ENCODE measurements at regions not wholly inside any gene's neighbourhood (a gene's known extent, or its start where the extent isn't known, plus 50 kb on each side); places are given as distances from the start of the nearest gene placed in this dataset.

DNA sequence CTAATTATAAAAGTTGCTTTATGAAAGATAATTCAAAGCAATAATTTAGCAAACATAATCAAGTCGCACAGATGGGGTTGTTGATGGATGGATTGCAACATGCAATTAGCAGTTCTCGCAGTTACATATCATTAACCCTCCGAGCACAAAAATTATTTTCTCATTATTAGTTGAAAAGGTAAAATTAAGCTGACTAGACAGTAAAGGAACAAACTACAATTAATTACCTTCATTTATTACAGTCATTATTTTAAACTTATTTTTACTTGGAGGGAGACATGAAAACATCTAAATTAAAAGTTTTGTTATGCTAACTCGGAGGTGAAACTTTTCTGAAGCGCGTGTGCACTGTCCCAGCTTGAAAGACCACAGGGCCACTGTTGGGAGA is 146.9 kb downstream of the PHETA1 start:
- DNase-seq (ENCODE audit: low read depth in 3 of 3), result no peak

DNA sequence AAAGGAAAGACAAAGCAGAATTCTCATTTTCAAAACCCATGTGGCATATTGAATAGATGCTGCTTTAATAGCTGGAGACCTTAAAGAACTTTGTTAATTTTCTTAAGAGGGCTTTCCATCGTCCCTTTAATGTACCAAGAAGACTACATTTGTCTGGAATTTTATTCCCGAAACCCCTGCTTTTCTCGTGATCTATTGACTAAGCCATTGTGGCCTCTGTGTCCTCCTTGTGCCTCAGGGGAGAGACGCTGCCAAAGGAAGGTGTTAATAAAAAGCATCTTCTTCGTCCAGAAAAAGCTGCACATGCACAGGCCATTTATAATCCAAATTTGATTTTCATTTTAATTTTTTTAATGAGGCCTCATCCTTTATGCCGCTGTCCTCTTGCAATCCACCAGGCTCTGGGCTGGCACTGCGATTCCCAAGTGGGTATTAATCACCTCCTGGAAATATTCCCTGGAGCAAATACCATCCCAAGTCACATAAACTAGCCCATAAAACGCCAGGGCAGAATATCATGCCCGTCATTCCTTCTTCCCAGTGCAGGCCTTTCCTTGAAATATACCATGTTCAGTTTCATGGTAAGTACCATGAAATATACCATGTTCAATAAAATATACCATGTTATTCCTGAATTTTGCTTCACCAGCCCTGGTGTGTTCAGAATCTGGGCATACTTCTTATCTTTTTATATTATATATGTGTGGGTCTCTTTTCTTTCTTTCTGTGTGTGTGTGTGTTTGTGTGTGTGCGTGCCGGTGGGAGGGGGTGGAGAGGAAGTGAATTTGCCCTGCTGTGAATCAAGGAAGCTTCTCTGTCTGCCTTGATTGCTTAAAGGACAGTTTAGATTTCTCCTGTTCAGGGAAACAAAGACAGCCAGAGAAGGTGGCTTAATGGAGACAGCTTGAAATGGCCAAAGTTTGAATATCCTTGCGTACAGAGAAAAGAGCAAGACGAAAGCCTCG is 147.6 kb downstream of the PHETA1 start:
- DNase-seq (ENCODE audit: low read depth in 3 of 3), result no peak

DNA sequence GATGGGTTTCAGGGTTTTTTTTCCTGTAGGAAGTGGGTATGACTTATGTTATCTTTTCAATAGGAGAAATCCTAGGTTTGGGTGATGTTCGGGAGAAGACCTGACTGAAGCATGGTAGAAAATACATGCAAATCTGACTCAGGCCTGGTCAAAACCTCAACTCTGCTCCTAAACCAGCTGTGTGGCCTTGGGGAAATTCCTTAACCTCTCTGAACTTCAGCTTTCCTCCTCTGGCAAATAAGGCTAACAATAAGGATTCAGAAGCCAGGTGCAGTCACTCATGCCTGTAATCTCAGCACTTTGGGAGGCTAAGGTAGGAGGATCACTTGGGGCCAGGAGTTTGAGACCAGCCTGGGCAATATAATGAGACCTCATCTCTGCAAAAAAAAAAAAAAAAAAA is 148.5 kb downstream of the PHETA1 start:
- DNase-seq (ENCODE audit: low read depth in 3 of 3), result no peak

- DNase-seq (ENCODE audit: low read depth in 3 of 3), result no peak
Observed at GRCh38 chr12:111219440-111219839, 149.5 kb downstream of the PHETA1 start.

DNA sequence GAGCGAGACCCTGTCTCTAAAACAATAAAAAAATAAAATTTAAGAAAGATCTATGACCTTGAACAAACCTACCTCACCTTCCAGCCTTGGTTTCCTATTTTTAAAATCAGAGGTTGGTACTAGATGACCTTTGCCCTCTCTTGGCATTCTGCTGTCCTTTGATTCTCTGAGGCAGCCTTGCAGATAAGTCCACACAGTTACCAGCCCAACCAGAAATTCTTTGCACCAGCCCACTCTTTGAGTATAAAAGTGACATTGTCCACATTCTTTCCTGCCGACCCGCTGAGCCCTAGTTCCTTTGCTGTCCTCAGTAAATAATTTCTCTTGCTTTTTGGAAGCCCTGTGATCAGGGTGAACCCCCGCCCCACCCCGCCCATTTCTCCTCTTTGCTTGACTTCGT is 150.4 kb downstream of the PHETA1 start:
- no peak for DNase-seq (ENCODE audit: low read depth in 3 of 3)

DNA sequence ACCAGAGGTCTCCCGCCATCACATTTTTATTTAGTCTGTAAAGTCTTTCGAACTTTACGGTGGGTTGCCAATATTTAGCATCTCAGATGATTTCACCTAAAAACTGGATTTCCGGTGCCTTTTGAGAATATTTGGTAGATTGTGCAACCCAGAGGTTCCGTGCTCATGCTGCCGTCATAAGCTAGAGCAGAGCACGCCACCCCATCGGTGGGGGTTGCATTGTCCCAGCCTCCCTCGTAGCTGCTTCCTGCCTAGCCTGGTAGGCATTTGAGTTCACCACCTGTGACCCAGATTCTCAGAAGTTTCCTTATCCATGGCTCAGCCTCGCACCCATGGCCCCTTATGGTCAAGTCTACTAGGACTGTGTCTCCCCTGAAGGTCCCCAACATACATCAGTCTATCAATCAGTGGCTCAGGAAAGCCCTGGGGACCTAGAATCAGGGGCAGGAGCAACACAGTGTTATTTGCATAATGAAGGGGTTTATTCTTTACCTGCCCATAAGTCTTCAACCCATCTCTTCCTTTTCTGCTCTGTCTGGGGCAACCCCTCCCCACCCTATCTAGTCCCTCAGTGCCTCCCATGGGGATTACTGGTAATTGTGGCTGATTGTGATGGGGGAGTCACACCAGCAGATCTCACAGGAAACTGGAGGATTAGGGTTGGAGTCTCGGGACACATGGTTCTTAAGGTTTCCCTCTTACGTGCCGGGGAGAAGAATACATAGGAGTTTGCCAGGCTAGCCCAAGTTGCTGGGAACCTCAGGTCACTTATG is 152.3 kb downstream of the PHETA1 start:
- no peak for DNase-seq (ENCODE audit: low read depth in 3 of 3)

- DNase-seq (ENCODE audit: low read depth in 3 of 3), result no peak
Observed at GRCh38 chr12:111215881-111216280, 153.0 kb downstream of the PHETA1 start.

DNA sequence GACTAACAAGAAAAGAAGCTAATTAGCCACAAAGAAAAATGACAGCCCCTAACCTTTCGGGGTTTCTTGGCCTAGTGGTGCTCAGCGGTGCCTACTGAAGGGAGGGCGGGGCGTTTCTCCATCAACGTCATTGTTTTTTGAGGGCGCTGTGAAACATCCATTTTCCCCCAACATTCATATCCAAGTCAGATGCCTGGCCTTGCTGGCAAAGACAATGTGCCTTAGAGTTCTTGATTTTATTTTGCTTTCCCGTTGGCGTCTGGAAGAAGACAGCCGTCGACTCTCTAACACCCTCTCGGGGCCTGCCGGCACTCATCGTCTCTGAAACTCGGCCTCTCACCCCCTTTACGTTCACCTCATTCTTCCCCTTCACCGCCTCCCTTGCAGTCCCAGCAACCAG is 154.5 kb downstream of the PHETA1 start:
- no peak for DNase-seq (ENCODE audit: low read depth in 3 of 3)

- no peak for DNase-seq (ENCODE audit: low read depth in 3 of 3)
Observed at GRCh38 chr12:111213561-111213960, 155.3 kb downstream of the PHETA1 start.

GRCh38 chr12:111212814-111213456 is 156.0 kb downstream of the PHETA1 start:
- DNase-seq (ENCODE audit: low read depth in 3 of 3), result no peak

GRCh38 chr12:111211910-111212757 is 156.8 kb downstream of the PHETA1 start:
- no peak for DNase-seq (ENCODE audit: low read depth in 3 of 3)

- no peak for DNase-seq (ENCODE audit: low read depth in 3 of 3)
Observed at GRCh38 chr12:111209811-111210210, 159.1 kb downstream of the PHETA1 start.

- DNase-seq (ENCODE audit: low read depth in 3 of 3), result no peak
Observed at GRCh38 chr12:111207761-111208160, 161.1 kb downstream of the PHETA1 start.

GRCh38 chr12:111204788-111205241 is 164.1 kb downstream of the PHETA1 start:
- DNase-seq (ENCODE audit: low read depth in 3 of 3), result no peak

DNA sequence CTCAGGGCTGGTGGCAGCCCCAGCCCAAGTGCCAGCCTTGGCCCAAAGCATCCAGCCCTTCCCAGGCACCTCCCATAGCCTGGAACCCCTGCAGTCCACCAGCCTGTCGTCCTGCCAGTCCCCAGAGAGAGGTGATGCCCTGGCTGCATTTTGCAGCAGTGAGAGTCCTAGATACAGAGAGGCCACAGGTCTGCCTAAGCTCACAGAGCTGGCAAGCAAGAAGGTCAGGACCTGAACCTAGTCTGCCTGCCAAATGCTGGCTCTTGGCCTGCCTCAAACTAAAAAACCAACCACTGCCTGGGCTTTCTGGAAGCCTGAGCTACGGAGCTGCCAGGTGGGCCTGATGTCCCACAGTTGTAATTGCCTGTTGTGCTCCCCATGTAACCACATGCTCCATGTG is 164.9 kb downstream of the PHETA1 start:
- DNase-seq (ENCODE audit: low read depth in 3 of 3), result no peak

GRCh38 chr12:111203446-111203845 is 165.4 kb downstream of the PHETA1 start:
- DNase-seq (ENCODE audit: low read depth in 3 of 3), result no peak

- DNase-seq (ENCODE audit: low read depth in 3 of 3), result no peak
Observed at GRCh38 chr12:111202237-111202915, 166.5 kb downstream of the PHETA1 start.

DNA sequence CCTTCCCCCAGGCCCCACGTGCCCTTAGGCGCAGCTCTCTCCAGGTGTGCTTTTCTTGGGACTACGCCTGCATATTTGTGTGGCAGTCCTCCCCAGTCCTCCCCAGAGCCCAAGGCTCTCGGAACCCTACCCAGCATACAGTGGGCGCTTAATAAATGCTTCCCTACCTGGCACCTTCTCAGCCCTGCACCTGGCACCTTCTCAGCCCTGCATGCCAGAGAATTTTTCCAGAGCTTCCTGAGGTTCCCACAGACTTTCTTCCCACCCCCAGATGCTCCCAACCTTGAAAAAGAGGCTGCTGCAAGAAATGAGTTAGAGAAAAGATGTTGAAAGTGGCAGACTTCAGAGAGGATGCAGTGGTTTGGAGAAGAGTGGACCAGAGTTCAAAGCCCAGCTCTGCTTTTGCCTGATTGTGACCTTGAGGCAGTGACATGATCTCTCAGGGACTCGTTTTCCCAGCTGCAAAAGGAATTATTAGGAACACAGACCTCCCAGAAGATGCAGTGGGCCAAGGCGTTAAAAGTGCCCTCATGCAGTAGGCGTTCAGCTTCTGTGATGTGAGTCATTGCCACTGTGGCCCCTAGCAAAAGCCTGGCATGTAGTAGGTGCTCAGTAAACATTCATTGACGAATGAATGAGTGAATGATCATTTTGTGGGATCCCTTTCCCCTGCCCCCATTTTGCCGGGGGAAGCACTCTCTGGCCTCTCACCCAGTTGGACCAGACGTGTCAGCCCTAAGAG is 167.2 kb downstream of the PHETA1 start:
- DNase-seq (ENCODE audit: low read depth in 3 of 3), result no peak

- DNase-seq (ENCODE audit: low read depth in 3 of 3), result no peak
Observed at GRCh38 chr12:111201036-111201435, 167.9 kb downstream of the PHETA1 start.

- DNase-seq (ENCODE audit: low read depth in 3 of 3), result no peak
Observed at GRCh38 chr12:111197376-111197944, 171.4 kb downstream of the PHETA1 start.

Measured in stimulated activated CD4-positive, alpha-beta T cell treated with anti-CD3 and anti-CD28 coated beads, TNF-alpha, amount 100 ng/mL, for 4 hours (primary cell).